AG04450 (cell line): ENCODE measurements at regions not wholly inside any gene's neighbourhood (a gene's known extent, or its start where the extent isn't known, plus 50 kb on each side); places are given as distances from the start of the nearest gene placed in this dataset.

Experiments used
- CTCF ChIA-PET: fragments of 300-600, 350-600 bp; formaldehyde crosslinking; extraction: SDS; loops from one replicate; lab custom pipeline; 2022; ENCODE audit warnings: antibody characterized with exemption, inconsistent platforms; lab: Charles Lee
- POLR2A ChIA-PET: fragments of 350-600 bp; formaldehyde crosslinking; extraction: SDS; loops from one replicate; lab custom pipeline; 2021; ENCODE audit warnings: antibody characterized with exemption, inconsistent platforms; lab: Yijun Ruan, JAX
- DNase-seq: peaks from one replicate; pipeline ENCODE4 v3.0.0-alpha.2; 2011; ENCODE audit warnings: low read depth, low spot score
- H3K27ac ChIP-seq: one replicate; pipeline ENCODE4 v1.5.1; 2012; ENCODE audit warnings: low read depth, low read length, control low read depth
- H3K27me3 ChIP-seq: one replicate; pipeline ENCODE4 v1.6.0; 2012; ENCODE audit warnings: low read length; ENCODE audit not compliant: control insufficient read depth, insufficient read depth
- H3K4me3 ChIP-seq: 2 replicates; pipeline ENCODE4 v1.5.1; 2011; ENCODE audit warnings: mild to moderate bottlenecking, low read depth, low read length, control low read depth
- H3K9me3 ChIP-seq: 2 replicates; pipeline ENCODE4 v1.5.1; 2012; ENCODE audit warnings: low read length; ENCODE audit not compliant: control insufficient read depth, insufficient read depth
- CTCF ChIP-seq: IDR thresholded peaks from 2 replicates; pipeline ENCODE4 v1.5.1; 2011; ENCODE audit warnings: low read depth, low read length, control low read depth, inconsistent platforms

GRCh38 chr6:142637624-142638351 lies 307.2 kb downstream of the HIVEP2 start:
- Histone ChIP-seq H3K27me3 (no peaks in the 10 kb centered on the region), H3K27ac (no peak overlapping the region), H3K9me3 (no peaks in the 10 kb centered on the region), H3K4me3 (no peak overlapping the region)
- no peak for TF ChIP-seq CTCF
- ChIA-PET POLR2A (no interaction called here), CTCF (interaction anchor here (0.5 to 0.9 kb wide), 2 partner anchors 163 to 806 kb away, joined by 3 to 5 read pairs; no protein-coding TSS in a partner anchor)
- DNase-seq = no peak

GRCh38 chr6:142642651-142643050 lies 302.3 kb downstream of the HIVEP2 start:
- H3K27me3 ChIP-seq = peaks cover 12% of the 10 kb centered on the region
- no peaks in the 10 kb centered on the region for H3K9me3 ChIP-seq
- no peak overlapping the region for H3K27ac ChIP-seq
- H3K4me3 ChIP-seq = no peak overlapping the region
- TF ChIP-seq CTCF = no peak
- DNase-seq = no peak
- CTCF ChIA-PET = no interaction called here
- POLR2A ChIA-PET = interaction anchor here (0.7 kb wide), 1 partner anchor 43 kb away, joined by 4 read pairs; no protein-coding TSS in a partner anchor

- no peak for TF ChIP-seq CTCF
- Histone ChIP-seq H3K9me3 (no peaks in the 10 kb centered on the region), H3K4me3 (no peak overlapping the region), H3K27me3 (peaks cover 14% of the 10 kb centered on the region), H3K27ac (no peak overlapping the region)
- ChIA-PET POLR2A (no interaction called here), CTCF (no interaction called here)
- no peak for DNase-seq
These were observed 300.1 kb downstream of the HIVEP2 start for GRCh38 chr6:142644866-142645265.

DNA sequence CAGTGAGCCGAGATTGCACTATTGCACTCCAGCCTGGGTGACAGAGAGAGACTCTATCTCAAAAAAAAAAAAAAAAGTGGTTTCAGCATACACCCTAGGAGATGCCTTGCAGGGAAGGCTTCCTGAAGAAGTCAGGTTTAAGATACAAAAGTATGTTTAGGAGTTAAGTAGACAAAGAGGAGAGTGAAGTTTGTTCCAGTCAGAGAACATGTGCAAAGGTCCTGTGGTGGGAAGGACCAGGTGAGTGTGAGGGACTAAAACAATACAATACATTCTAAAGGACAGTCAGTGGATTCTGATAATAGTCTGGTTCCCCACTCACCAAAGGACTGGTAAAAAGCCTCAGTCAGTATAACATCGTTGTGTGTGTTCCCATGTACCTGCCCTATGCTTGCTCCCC lies 299.3 kb downstream of the HIVEP2 start:
- TF ChIP-seq CTCF = no peak
- ChIA-PET POLR2A (no interaction called here), CTCF (no interaction called here)
- Histone ChIP-seq H3K4me3 (no peak overlapping the region), H3K9me3 (no peaks in the 10 kb centered on the region), H3K27me3 (peaks cover 14% of the 10 kb centered on the region), H3K27ac (peak overlapping the region; percentile 12)
- DNase-seq = no peak

DNA sequence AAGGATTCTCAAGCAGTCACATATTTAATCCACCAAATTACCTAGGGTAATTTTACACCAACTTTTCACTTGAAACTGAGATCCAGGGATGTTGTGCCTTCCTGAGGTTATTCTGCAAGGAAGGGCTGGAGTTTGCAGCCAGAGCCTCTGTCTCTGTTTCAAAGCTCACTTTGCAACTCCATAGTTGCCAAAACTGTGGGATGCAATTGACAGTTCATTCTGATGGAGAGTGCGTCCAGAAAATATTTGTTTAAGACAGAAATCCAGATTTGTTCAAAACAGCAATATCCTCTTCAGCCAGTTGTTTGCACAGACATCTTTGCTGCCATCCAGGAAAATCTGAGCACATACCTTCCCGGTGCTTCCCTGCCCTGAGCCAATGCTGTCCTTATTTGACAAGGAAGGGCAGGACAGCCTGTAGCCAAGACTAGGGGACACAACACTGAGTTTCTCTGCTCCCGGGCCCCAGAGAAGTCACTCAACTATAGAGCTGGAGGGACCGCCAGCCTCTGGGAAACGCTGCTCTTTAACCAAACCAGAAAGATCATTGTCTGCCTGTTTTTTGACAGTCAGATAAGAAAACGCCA lies 297.4 kb downstream of the HIVEP2 start:
- no peak for TF ChIP-seq CTCF
- ChIA-PET POLR2A (no interaction called here), CTCF (no interaction called here)
- Histone ChIP-seq H3K27me3 (peaks cover 14% of the 10 kb centered on the region), H3K4me3 (no peak overlapping the region), H3K27ac (no peak overlapping the region), H3K9me3 (no peaks in the 10 kb centered on the region)
- no peak for DNase-seq
